Stomach (tissue), 4 donors: ENCODE measurements at regions not wholly inside any gene's neighbourhood (a gene's known extent, or its start where the extent isn't known, plus 50 kb on each side); places are given as distances from the start of the nearest gene placed in this dataset.

ENCODE experiments used
- EP300 ChIP-seq: sonication (generic); formaldehyde crosslinking; IDR thresholded peaks from one replicate; pipeline ENCODE4 v1.6.1; 2017; ENCODE audit warnings: antibody characterized with exemption
- POLR2A ChIP-seq, 4 donors: fragments of 450-650 bp; IDR thresholded peaks; one replicate each; pipeline ENCODE4 v1.6.1; 2016; ENCODE audit warnings: antibody characterized with exemption in 4 of 4, control low read depth in 2 of 4, mild to moderate bottlenecking in 1 of 4, moderate library complexity in 1 of 4
- POLR2AphosphoS5 ChIP-seq, 3 donors: sonication (generic); formaldehyde crosslinking; IDR thresholded peaks; one replicate each; pipeline ENCODE4 v1.6.1; 2016; ENCODE audit warnings: antibody characterized with exemption in 3 of 3
- TF ChIP-seq, protein P1 (sequence below), 7 experiments: fragments of 450-650 bp in 4 of 7; fragments of 200-600 bp in 3 of 7; sonication (generic) in 3 of 7; IDR thresholded peaks; one replicate each; pipeline ENCODE4 v1.5.1; 2016 to 2019; ENCODE audit warnings: antibody characterized with exemption in 7 of 7, control low read depth in 2 of 7, mild to moderate bottlenecking in 1 of 7

DNA sequence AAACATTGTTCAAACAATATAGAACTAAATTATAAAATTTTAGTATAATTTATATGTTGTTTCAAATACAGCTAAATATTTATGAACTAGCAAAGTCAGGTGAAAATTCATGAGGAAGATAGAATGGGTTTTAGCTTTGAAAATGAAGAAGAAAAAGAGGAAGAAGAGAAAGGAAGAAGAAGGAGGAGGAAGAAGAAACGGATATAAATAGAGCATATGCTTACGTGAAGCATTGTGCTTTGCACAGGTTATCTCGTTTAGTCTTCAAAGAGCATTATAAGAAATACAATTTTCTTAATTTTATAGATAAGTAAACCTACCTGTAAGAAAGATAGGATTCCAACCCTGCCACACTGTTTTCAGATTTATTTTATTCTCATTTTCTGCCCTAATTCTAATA, 620.6 kb upstream of the DAB2 start:
- TF ChIP-seq, protein P1, sequence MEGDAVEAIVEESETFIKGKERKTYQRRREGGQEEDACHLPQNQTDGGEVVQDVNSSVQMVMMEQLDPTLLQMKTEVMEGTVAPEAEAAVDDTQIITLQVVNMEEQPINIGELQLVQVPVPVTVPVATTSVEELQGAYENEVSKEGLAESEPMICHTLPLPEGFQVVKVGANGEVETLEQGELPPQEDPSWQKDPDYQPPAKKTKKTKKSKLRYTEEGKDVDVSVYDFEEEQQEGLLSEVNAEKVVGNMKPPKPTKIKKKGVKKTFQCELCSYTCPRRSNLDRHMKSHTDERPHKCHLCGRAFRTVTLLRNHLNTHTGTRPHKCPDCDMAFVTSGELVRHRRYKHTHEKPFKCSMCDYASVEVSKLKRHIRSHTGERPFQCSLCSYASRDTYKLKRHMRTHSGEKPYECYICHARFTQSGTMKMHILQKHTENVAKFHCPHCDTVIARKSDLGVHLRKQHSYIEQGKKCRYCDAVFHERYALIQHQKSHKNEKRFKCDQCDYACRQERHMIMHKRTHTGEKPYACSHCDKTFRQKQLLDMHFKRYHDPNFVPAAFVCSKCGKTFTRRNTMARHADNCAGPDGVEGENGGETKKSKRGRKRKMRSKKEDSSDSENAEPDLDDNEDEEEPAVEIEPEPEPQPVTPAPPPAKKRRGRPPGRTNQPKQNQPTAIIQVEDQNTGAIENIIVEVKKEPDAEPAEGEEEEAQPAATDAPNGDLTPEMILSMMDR (IDR thresholded peaks at IDR 0.05) = no peak
- TF ChIP-seq POLR2A (IDR thresholded peaks at IDR 0.05) (no peak), POLR2AphosphoS5 (IDR thresholded peaks at IDR 0.05) (no peak), EP300 (no peak)
